HFF-Myc (cell line): ENCODE measurements at regions not wholly inside any gene's neighbourhood (a gene's known extent, or its start where the extent isn't known, plus 50 kb on each side); places are given as distances from the start of the nearest gene placed in this dataset.

Experiments
- DNase-seq: peaks from one replicate; pipeline ENCODE4 v3.0.0-alpha.2; 2011; ENCODE audit warnings: low read depth; ENCODE audit errors: extremely low read depth
- H3K4me3 ChIP-seq: replicated peaks from 2 replicates; pipeline ENCODE4 v1.5.1; 2011; ENCODE audit warnings: low read depth, mild to moderate bottlenecking, control low read depth, low read length
- TF ChIP-seq, protein P1 (sequence below): IDR thresholded peaks from 2 replicates; pipeline ENCODE4 v1.5.1; 2012; ENCODE audit warnings: mild to moderate bottlenecking, low read depth, low read length, control low read depth; ENCODE audit errors: missing control alignments

DNA sequence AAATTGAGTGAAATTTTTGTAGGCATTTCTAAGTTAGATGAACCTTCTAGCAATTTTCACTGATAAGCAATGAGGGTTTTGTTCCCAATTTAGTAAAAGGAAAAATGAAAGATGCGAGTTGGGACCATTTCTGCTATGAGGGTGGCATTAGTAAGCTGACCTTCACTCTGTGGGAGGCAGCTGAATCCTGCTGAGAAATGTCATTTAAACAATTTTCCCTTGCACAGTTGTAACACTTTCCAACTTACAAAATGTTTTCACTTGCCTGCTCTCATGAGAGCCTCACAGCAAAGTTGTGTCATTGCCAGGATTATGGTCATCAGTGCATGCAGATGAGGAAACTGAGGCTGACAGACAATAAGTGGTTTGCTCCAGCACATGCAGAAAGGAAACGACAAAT is 527.7 kb downstream of the TNS1 start:
- TF ChIP-seq, protein P1, sequence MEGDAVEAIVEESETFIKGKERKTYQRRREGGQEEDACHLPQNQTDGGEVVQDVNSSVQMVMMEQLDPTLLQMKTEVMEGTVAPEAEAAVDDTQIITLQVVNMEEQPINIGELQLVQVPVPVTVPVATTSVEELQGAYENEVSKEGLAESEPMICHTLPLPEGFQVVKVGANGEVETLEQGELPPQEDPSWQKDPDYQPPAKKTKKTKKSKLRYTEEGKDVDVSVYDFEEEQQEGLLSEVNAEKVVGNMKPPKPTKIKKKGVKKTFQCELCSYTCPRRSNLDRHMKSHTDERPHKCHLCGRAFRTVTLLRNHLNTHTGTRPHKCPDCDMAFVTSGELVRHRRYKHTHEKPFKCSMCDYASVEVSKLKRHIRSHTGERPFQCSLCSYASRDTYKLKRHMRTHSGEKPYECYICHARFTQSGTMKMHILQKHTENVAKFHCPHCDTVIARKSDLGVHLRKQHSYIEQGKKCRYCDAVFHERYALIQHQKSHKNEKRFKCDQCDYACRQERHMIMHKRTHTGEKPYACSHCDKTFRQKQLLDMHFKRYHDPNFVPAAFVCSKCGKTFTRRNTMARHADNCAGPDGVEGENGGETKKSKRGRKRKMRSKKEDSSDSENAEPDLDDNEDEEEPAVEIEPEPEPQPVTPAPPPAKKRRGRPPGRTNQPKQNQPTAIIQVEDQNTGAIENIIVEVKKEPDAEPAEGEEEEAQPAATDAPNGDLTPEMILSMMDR, result no peak
- H3K4me3 ChIP-seq, result no peak overlapping the region
- no peak for DNase-seq

DNA sequence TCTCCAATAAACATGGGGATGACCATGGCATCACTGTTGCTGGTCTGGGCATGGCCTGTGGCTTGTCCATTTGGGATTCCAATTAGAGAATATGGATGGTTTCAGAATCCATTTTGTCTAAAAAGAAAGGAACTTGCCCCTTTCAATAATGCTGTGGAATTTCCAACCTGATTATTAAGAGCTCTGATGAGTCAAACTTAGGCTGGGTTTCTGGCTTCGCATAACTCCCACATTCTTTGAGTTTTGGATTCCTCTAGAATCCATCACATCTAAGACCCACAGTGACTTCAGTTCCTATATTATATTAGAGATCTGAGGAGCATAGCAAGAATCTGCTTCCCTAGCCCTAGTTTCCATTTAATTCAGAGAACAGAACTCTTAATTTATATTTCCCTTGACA is 531.5 kb downstream of the TNS1 start:
- no peak for DNase-seq
- TF ChIP-seq, protein P1, result no peak
- no peak overlapping the region for H3K4me3 ChIP-seq

DNA sequence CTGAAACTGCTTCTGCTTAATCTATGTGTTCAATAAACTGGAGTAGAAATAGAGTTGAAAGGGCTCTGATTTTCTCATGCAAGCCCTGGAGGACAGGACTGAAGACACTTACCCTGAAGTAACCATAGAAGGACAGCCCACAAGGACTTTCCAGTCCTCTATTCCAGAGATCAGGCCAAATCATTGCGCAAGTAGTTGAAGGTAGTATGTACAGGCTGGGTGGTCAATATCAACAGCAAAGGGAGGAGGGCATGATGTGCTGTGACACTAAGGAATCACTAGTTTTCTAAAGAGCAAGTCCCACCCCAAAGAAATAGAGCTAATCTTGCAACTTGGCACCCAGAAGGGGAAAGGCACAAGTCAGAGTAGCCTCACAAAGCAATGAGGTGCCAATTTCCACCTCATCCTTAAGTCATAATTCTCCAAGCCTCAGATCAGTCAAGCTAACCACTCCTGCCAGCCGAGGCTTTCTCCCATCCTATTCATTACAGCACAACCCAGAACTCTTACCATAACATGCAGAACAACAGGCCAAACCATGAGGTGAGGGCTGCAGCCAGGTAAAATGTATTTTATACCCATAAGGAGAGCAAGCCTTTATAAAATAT is 533.5 kb downstream of the TNS1 start:
- no peak overlapping the region for H3K4me3 ChIP-seq
- no peak for DNase-seq
- TF ChIP-seq, protein P1, result no peak

DNA sequence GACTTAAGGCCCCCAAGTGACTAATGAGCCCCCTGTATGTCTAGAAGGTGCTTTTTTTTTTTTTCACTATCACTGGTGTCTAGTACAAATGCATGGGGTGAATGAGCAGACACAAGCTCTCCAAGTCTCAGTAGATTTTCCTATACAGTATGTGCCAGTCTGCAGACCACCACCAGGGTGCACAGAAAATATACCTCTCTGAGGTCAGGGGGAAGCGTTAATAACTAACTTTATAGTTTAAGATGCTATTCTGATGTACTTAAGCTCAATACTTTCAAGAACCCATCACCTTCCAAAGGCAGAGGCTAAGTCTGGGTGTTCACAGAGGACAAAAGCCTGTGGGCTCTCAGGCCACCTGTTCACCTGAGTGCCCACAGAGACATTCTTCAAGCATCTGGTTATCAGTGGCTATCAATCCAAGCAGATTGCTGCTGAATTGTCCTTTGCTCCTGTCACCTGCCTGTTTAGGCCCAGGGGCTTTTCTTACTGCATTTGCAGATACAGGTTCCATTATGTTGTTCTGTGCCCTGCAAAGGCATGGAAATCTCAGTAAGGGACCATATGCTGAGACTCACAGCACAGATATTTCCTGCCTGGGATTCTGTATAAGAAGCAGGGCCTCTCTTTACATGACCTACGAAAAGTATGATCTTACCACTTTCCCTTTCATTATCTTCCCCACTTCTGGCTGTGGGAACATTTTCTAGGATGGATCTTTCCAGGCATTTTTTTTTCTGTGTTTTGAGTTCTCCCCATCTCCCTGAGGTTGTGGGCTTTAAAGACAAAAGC is 534.6 kb downstream of the TNS1 start:
- H3K4me3 ChIP-seq, result no peak overlapping the region
- DNase-seq, result no peak
- TF ChIP-seq, protein P1, result no peak

DNA sequence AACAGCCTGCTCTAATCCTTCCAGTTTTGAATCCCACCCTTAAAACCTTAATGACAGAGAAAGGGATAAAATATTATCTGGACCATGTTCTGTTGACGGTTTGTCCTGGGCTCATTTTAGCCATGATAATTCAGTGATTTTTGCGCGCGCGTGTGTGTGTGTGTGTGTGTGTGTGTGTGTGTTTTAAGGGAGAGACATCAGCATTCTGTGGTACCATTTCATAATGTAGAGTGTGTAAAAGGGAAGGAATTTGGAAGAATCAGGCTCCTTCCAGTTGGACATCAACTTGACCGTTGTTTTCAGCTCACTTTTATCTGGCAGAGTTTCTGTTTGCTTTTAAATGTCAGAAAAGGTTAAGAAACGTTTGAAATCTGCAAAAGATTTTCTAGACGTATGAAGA is 535.5 kb downstream of the TNS1 start:
- TF ChIP-seq, protein P1, result no peak
- no peak overlapping the region for H3K4me3 ChIP-seq
- DNase-seq, result no peak

DNA sequence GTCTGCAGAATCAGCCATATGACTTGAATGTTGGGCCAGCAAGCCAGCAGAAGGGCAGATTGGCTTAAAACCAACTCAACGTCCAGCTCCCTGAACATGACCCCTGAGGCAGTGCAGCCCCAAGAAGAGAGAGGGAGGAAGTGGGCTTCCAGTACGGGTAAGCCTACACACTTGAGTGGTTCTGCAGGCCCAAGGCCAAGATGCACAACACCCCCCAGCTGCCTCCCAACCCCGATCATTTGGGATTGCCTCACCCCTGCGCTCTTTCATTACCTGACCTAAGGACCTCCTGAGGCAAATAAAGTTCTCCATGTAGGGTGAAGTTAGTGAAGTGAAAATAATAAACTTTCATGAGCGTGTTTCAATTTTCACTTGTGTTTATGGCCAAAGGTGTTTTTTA is 536.0 kb downstream of the TNS1 start:
- TF ChIP-seq, protein P1, result no peak
- no peak overlapping the region for H3K4me3 ChIP-seq
- no peak for DNase-seq
